ENCODE measurements at regions not wholly inside any gene's neighbourhood (a gene's known extent, or its start where the extent isn't known, plus 50 kb on each side); places are given as distances from the start of the nearest gene placed in this dataset.

- TF ChIP-seq CTCF (IDR thresholded peaks at IDR 0.05; ENCODE audit: low read depth, low read length, missing input control) (peak; percentile 70), RAD21 (IDR thresholded peaks at IDR 0.05) (peak; percentile 82), SP1 (IDR thresholded peaks at IDR 0.05) (no peak)
- no peak overlapping the region for H3K9ac ChIP-seq (ENCODE audit: low read depth in 1 of 2, low read length in 2 of 2)
- no peaks in the 10 kb centered on the region for H3K36me3 ChIP-seq (ENCODE audit: control insufficient read depth in 4 of 4, insufficient read depth in 3 of 4, low read depth in 1 of 4, low read length in 3 of 4)
- H3K4me1 ChIP-seq (ENCODE audit: control insufficient read depth in 4 of 4, insufficient read depth in 4 of 4, low read length in 3 of 4): no peaks in the 10 kb centered on the region
- no peak for DNase-seq (ENCODE audit: low spot score)
- H3K4me3 ChIP-seq (ENCODE audit: low read depth in 1 of 3, low read length in 3 of 3): no peak overlapping the region
- 38% methylated on average over 6 of the region's 6 CpGs for WGBS
- H3K27ac ChIP-seq (ENCODE audit: low read depth in 1 of 2, low read length in 2 of 2): no peak overlapping the region
- H3K9me3 ChIP-seq (ENCODE audit: control insufficient read depth in 4 of 4, low read length in 3 of 4): no peaks in the 10 kb centered on the region
- H3K27me3 ChIP-seq (ENCODE audit: control insufficient read depth in 4 of 4, insufficient read depth in 4 of 4, low read length in 3 of 4): no peaks in the 10 kb centered on the region
Observed at GRCh38 chr7:113698556-113699220, 220.1 kb downstream of the PPP1R3A start.

GRCh38 chr7:113694149-113694548 lies 224.7 kb downstream of the PPP1R3A start:
- Histone ChIP-seq H3K9ac (ENCODE audit: low read depth in 1 of 2, low read length in 2 of 2) (no peak overlapping the region), H3K36me3 (ENCODE audit: control insufficient read depth in 4 of 4, insufficient read depth in 3 of 4, low read depth in 1 of 4, low read length in 3 of 4) (no peaks in the 10 kb centered on the region), H3K4me1 (ENCODE audit: control insufficient read depth in 4 of 4, insufficient read depth in 4 of 4, low read length in 3 of 4) (no peaks in the 10 kb centered on the region), H3K27ac (ENCODE audit: low read depth in 1 of 2, low read length in 2 of 2) (no peak overlapping the region), H3K9me3 (ENCODE audit: control insufficient read depth in 4 of 4, low read length in 3 of 4) (no peaks in the 10 kb centered on the region), H3K27me3 (ENCODE audit: control insufficient read depth in 4 of 4, insufficient read depth in 4 of 4, low read length in 3 of 4) (no peaks in the 10 kb centered on the region), H3K4me3 (ENCODE audit: low read depth in 1 of 3, low read length in 3 of 3) (no peak overlapping the region)
- DNase-seq (ENCODE audit: low spot score): no peak
- WGBS: 81% methylated on average over 1 of the region's 1 CpG
- TF ChIP-seq FOXA2 (IDR thresholded peaks at IDR 0.05) (no peak), HNF4A (conservative IDR thresholded peaks at IDR 0.05) (no peak), NR2F2 (IDR thresholded peaks at IDR 0.05) (no peak), EGR1 (IDR thresholded peaks at IDR 0.05; ENCODE audit: low read depth in 2 of 2) (no peak), GABPA (IDR thresholded peaks at IDR 0.05 in 1 of 2, conservative IDR thresholded peaks at IDR 0.05 in 1 of 2) (no peak), MAX (IDR thresholded peaks at IDR 0.05) (no peak), TAF1 (conservative IDR thresholded peaks at IDR 0.05) (no peak)

- Histone ChIP-seq H3K36me3 (ENCODE audit: control insufficient read depth in 4 of 4, insufficient read depth in 3 of 4, low read depth in 1 of 4, low read length in 3 of 4) (no peaks in the 10 kb centered on the region), H3K9me3 (ENCODE audit: control insufficient read depth in 4 of 4, low read length in 3 of 4) (peaks cover 0 to 4% (median 1%) of the 10 kb centered on the region in 4 donors), H3K9ac (ENCODE audit: low read depth in 1 of 2, low read length in 2 of 2) (no peak overlapping the region), H3K27ac (ENCODE audit: low read depth in 1 of 2, low read length in 2 of 2) (no peak overlapping the region), H3K4me3 (ENCODE audit: low read depth in 1 of 3, low read length in 3 of 3) (no peak overlapping the region), H3K27me3 (ENCODE audit: control insufficient read depth in 4 of 4, insufficient read depth in 4 of 4, low read length in 3 of 4) (no peaks in the 10 kb centered on the region), H3K4me1 (ENCODE audit: control insufficient read depth in 4 of 4, insufficient read depth in 4 of 4, low read length in 3 of 4) (no peaks in the 10 kb centered on the region)
- WGBS: 75% methylated on average over 5 of the region's 5 CpGs
- no peak for DNase-seq (ENCODE audit: low spot score)
- no peak for TF ChIP-seq ZBTB33 (IDR thresholded peaks at IDR 0.05)
- no peak for TF ChIP-seq HNF4G (IDR thresholded peaks at IDR 0.05)
- no peak for TF ChIP-seq RAD21 (IDR thresholded peaks at IDR 0.05)
- TF ChIP-seq REST (IDR thresholded peaks at IDR 0.05): no peak
- no peak for TF ChIP-seq RXRA (IDR thresholded peaks at IDR 0.05)
- no peak for TF ChIP-seq EGR1 (IDR thresholded peaks at IDR 0.05; ENCODE audit: low read depth in 2 of 2)
Observed at GRCh38 chr7:113684165-113684564, 234.6 kb downstream of the PPP1R3A start.

Measured in liver (tissue), 8 donors.